ENCODE measurements at regions not wholly inside any gene's neighbourhood (a gene's known extent, or its start where the extent isn't known, plus 50 kb on each side); places are given as distances from the start of the nearest gene placed in this dataset.

DNA sequence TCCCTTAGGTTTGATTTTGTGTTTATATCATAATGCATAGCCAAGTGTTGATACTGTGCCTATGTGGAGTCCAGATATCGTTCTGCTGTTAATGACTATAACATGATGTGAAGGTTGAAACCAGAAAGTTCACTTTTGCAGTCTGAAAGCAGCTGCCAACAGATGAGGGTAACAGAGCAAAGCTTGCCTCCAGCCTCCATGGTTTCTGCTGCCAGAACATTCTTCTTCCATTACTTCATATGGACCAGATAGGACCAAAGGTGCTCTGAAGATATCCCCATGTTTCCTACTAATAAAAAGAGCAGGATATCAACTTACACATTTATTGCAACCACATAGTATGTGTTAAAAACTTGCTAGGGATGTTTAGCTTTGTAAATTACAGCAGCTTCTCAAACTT is 394.1 kb downstream of the SPRY1 start:
- TF ChIP-seq CTCF (IDR thresholded peaks at IDR 0.05), result no peak
- TF ChIP-seq ZFX (IDR thresholded peaks at IDR 0.05; ENCODE audit: borderline replicate concordance), result no peak

Measured in 22Rv1 (cell line).